SU-DHL-6 (cell line): ENCODE measurements at regions not wholly inside any gene's neighbourhood (a gene's known extent, or its start where the extent isn't known, plus 50 kb on each side); places are given as distances from the start of the nearest gene placed in this dataset.

Experiments used
- H2AFZ ChIP-seq: fragments of 200-600 bp; sonication (generic); 2 replicates; pipeline ENCODE4 v1.6.1; 2014; ENCODE audit warnings: low read depth, mild to moderate bottlenecking, moderate library complexity, mixed read lengths, antibody characterized with exemption, low read length; ENCODE audit not compliant: severe bottlenecking
- H3F3A ChIP-seq: fragments of 200-600 bp; shearing (Covaris generic); 2 replicates; pipeline ENCODE4 v1.6.0; 2016; ENCODE audit warnings: antibody characterized with exemption, mild to moderate bottlenecking; ENCODE audit not compliant: insufficient read depth
- H3K27ac ChIP-seq: fragments of 200-600 bp; sonication (generic); 2 replicates; pipeline ENCODE4 v1.5.1; 2016; ENCODE audit warnings: low read depth, mild to moderate bottlenecking, low read length, moderate library complexity, mixed read lengths
- H3K27me3 ChIP-seq: fragments of 200-600 bp; sonication (generic), shearing (Covaris generic); 2 replicates; pipeline ENCODE4 v1.6.0; 2014; ENCODE audit warnings: mild to moderate bottlenecking, low read length
- H3K36me3 ChIP-seq: fragments of 200-600 bp; sonication (generic); 2 replicates; pipeline ENCODE4 v1.6.1; 2014; ENCODE audit warnings: mild to moderate bottlenecking, low read length, mixed read lengths
- H3K4me2 ChIP-seq: fragments of 300-600, 200-600 bp; shearing (Covaris generic), sonication (generic); 2 replicates; pipeline ENCODE4 v1.6.0; 2014; ENCODE audit warnings: low read length, low read depth, mild to moderate bottlenecking; ENCODE audit not compliant: poor library complexity, severe bottlenecking
- H3K4me3 ChIP-seq: fragments of 200-600 bp; sonication (generic); 2 replicates; pipeline ENCODE4 v1.5.1; 2014; ENCODE audit warnings: antibody characterized with exemption, low read length, mild to moderate bottlenecking, mixed read lengths; ENCODE audit not compliant: insufficient read depth, poor library complexity, severe bottlenecking
- H3K79me2 ChIP-seq: fragments of 200-600 bp; sonication (generic); 2 replicates; pipeline ENCODE4 v1.6.1; 2014; ENCODE audit warnings: mild to moderate bottlenecking, low read length, moderate library complexity; ENCODE audit not compliant: insufficient read depth
- H3K9ac ChIP-seq: fragments of 200-600 bp; sonication (generic); 2 replicates; pipeline ENCODE4 v1.7.0; 2014; ENCODE audit warnings: mild to moderate bottlenecking, low read length
- H3K9me2 ChIP-seq: fragments of 200-600 bp; sonication (generic); replicated peaks from 2 replicates; pipeline ENCODE4 v1.6.1; 2014; ENCODE audit warnings: low read length; ENCODE audit not compliant: insufficient read depth
- H3K9me3 ChIP-seq: fragments of 200-600 bp; sonication (generic); 2 replicates; pipeline ENCODE4 v1.6.1; 2014; ENCODE audit warnings: low read length, mixed read lengths; ENCODE audit not compliant: insufficient read depth
- H4K20me1 ChIP-seq: fragments of 200-600 bp; sonication (generic); 2 replicates; pipeline ENCODE4 v1.6.1; 2014; ENCODE audit warnings: low read depth, mild to moderate bottlenecking, antibody characterized with exemption, low read length, moderate library complexity, mixed read lengths
- CTCF ChIP-seq: fragments of 200-600 bp; sonication (generic); IDR thresholded peaks from one replicate; pipeline ENCODE4 v1.5.1; 2017; ENCODE audit warnings: antibody characterized with exemption, mild to moderate bottlenecking, low read length, moderate library complexity; ENCODE audit not compliant: insufficient read depth, poor library complexity, severe bottlenecking
- EZH2phosphoT487 ChIP-seq: fragments of 200-600 bp; sonication (generic), shearing (Covaris generic); conservative IDR thresholded peaks from 2 replicates; pipeline ENCODE4 v1.6.1; 2018; ENCODE audit warnings: mild to moderate bottlenecking, antibody characterized with exemption, low read length, moderate library complexity, mixed read lengths

GRCh38 chr11:43614214-43614613 is 66.3 kb upstream of the HSD17B12 start:
- Histone ChIP-seq H3K27ac (no peak overlapping the region), H2AFZ (no peak overlapping the region), H3K79me2 (no peaks in the 10 kb centered on the region), H3F3A (no peaks in the 10 kb centered on the region), H3K9ac (no peak overlapping the region), H4K20me1 (no peaks in the 10 kb centered on the region), H3K36me3 (no peaks in the 10 kb centered on the region), H3K9me3 (peaks cover 6% of the 10 kb centered on the region; the same call in 1 of the 2 replicates), H3K4me3 (no peak overlapping the region), H3K27me3 (no peaks in the 10 kb centered on the region), H3K4me2 (no peak overlapping the region), H3K9me2 (no peaks in the 10 kb centered on the region)
- TF ChIP-seq EZH2phosphoT487 (no peak), CTCF (no peak)

DNA sequence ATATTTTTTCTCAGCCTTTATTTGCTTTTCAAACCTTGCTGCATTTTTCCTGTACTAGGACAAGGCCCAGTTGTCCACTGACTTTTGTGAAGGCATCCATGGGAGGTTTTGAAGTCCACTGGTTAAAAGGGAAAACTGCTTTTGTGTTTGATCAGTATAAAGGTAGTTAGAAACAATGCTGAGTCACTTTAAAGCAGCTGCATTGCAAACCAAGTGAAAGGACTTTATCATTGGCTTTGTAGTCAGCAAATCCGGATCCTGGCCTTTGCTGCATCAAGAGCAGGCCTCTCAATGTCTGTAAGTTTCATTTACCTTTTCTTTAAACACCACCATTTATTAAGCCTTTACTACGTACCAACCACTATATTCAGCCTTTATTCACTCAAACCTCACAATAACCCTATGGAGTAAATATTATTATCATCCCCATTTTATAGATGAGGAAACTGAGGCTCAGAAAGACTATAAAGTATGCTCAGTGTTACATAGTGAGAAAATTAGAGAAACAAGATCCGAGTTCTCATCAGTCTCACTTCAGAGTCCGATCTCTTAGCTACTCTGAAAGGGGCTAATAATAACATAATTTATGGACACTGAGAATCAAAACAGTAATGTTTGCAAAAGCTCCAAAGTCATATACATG is 60.6 kb upstream of the HSD17B12 start:
- H3K9me2 ChIP-seq: no peaks in the 10 kb centered on the region
- no peaks in the 10 kb centered on the region for H3K36me3 ChIP-seq
- no peak overlapping the region for H3K4me3 ChIP-seq
- H3K4me2 ChIP-seq: no peak overlapping the region
- TF ChIP-seq CTCF: no peak
- no peak for TF ChIP-seq EZH2phosphoT487
- no peak overlapping the region for H3K27ac ChIP-seq
- no peaks in the 10 kb centered on the region for H3K9me3 ChIP-seq
- H4K20me1 ChIP-seq: no peaks in the 10 kb centered on the region
- no peaks in the 10 kb centered on the region for H3K79me2 ChIP-seq
- H2AFZ ChIP-seq: no peak overlapping the region
- H3F3A ChIP-seq: no peaks in the 10 kb centered on the region
- no peaks in the 10 kb centered on the region for H3K27me3 ChIP-seq
- no peak overlapping the region for H3K9ac ChIP-seq

GRCh38 chr11:43626798-43627197 is 53.7 kb upstream of the HSD17B12 start:
- TF ChIP-seq CTCF: no peak
- H3K4me3 ChIP-seq: no peak overlapping the region
- 0 out of 2 replicates have a peak, but pooled peaks cover 3% of the 10 kb centered on the region for H3F3A ChIP-seq
- no peak overlapping the region for H2AFZ ChIP-seq
- H3K79me2 ChIP-seq: no peaks in the 10 kb centered on the region
- H3K4me2 ChIP-seq: no peak overlapping the region
- H4K20me1 ChIP-seq: no peaks in the 10 kb centered on the region
- no peaks in the 10 kb centered on the region for H3K9me3 ChIP-seq
- no peaks in the 10 kb centered on the region for H3K36me3 ChIP-seq
- H3K9ac ChIP-seq: no peak overlapping the region
- H3K9me2 ChIP-seq: no peaks in the 10 kb centered on the region
- H3K27me3 ChIP-seq: no peaks in the 10 kb centered on the region
- H3K27ac ChIP-seq: no peak overlapping the region
